Mesenchymal stem cell (in vitro differentiated cells and primary cell): ENCODE measurements at regions not wholly inside any gene's neighbourhood (a gene's known extent, or its start where the extent isn't known, plus 50 kb on each side); places are given as distances from the start of the nearest gene placed in this dataset.
A peak's percentile ranks its signal among the peaks of the same experiment; 100 is the strongest.

Experiments
- DNase-seq: peaks from one replicate; pipeline ENCODE4 v3.0.0-alpha.2; 2013
- H2AFZ ChIP-seq: one replicate; pipeline ENCODE4 v1.6.1; 2013; ENCODE audit warnings: low read depth, mild to moderate bottlenecking, control low read depth, inconsistent platforms, low read length, moderate library complexity
- H2AK5ac ChIP-seq: 2 replicates; pipeline ENCODE4 v1.6.1; 2013; ENCODE audit warnings: low read length, moderate library complexity, mild to moderate bottlenecking, inconsistent platforms; ENCODE audit not compliant: severe bottlenecking
- H2BK120ac ChIP-seq: one replicate; pipeline ENCODE4 v1.6.1; 2013; ENCODE audit warnings: low read depth, mild to moderate bottlenecking, inconsistent platforms, low read length, moderate library complexity
- H2BK12ac ChIP-seq, 2 experiments: one replicate each; pipeline ENCODE4 v1.6.1; 2013; ENCODE audit warnings: inconsistent platforms in 2 of 2, low read length in 2 of 2, mild to moderate bottlenecking in 2 of 2, moderate library complexity in 2 of 2, control low read depth in 1 of 2
- H2BK15ac ChIP-seq: one replicate; pipeline ENCODE4 v1.6.1; 2013; ENCODE audit warnings: mild to moderate bottlenecking, low read depth, inconsistent platforms; ENCODE audit not compliant: poor library complexity, severe bottlenecking
- H2BK5ac ChIP-seq: 2 replicates; pipeline ENCODE4 v1.6.1; 2013; ENCODE audit warnings: low read depth, mild to moderate bottlenecking, low read length, control low read depth, inconsistent platforms; ENCODE audit not compliant: poor library complexity, severe bottlenecking
- H3K14ac ChIP-seq, 2 experiments: one replicate each; pipeline ENCODE4 v1.6.1; 2013; ENCODE audit warnings: inconsistent platforms in 2 of 2, low read length in 2 of 2, control low read depth in 1 of 2, mild to moderate bottlenecking in 1 of 2, moderate library complexity in 1 of 2
- H3K18ac ChIP-seq, 2 experiments: one replicate each; pipeline ENCODE4 v1.6.1; 2013; ENCODE audit warnings: inconsistent platforms in 2 of 2, low read length in 2 of 2, control low read depth in 1 of 2, low read depth in 1 of 2, mild to moderate bottlenecking in 1 of 2
- H3K23ac ChIP-seq, 2 experiments: one replicate each; pipeline ENCODE4 v1.6.1; 2013; ENCODE audit warnings: inconsistent platforms in 2 of 2, low read length in 2 of 2, mild to moderate bottlenecking in 2 of 2, moderate library complexity in 2 of 2, control low read depth in 1 of 2
- H3K27ac ChIP-seq: 2 replicates; pipeline ENCODE4 v1.5.1; 2013; ENCODE audit warnings: mild to moderate bottlenecking, moderate library complexity, low read length, control low read depth, inconsistent platforms; ENCODE audit not compliant: poor library complexity, severe bottlenecking
- H3K27me3 ChIP-seq, 2 experiments: 2 replicates each; pipeline versions ENCODE4 v1.6.1 to v1.7.0; 2013; ENCODE audit warnings: low read length in 2 of 2, mild to moderate bottlenecking in 2 of 2, moderate library complexity in 2 of 2, control low read depth in 1 of 2, inconsistent platforms in 1 of 2; ENCODE audit not compliant: control insufficient read depth in 1 of 2, insufficient read depth in 1 of 2
- H3K36me3 ChIP-seq, 2 experiments: 2 replicates each; pipeline versions ENCODE4 v1.6.1 to v1.7.0; 2013; ENCODE audit warnings: low read length in 2 of 2, control low read depth in 1 of 2, inconsistent platforms in 1 of 2, low read depth in 1 of 2, mild to moderate bottlenecking in 1 of 2; ENCODE audit not compliant: insufficient read depth in 2 of 2, control insufficient read depth in 1 of 2
- H3K4ac ChIP-seq, 2 experiments: one replicate each; pipeline ENCODE4 v1.6.1; 2013; ENCODE audit warnings: inconsistent platforms in 2 of 2, low read length in 2 of 2, mild to moderate bottlenecking in 2 of 2, moderate library complexity in 2 of 2, control low read depth in 1 of 2, low read depth in 1 of 2
- H3K4me1 ChIP-seq: 2 replicates; pipeline ENCODE4 v1.6.1; 2013; ENCODE audit warnings: low read depth, low read length, control low read depth; ENCODE audit not compliant: control insufficient read depth, insufficient read depth
- H3K4me2 ChIP-seq: 2 replicates; pipeline ENCODE4 v1.6.1; 2013; ENCODE audit warnings: low read length, mild to moderate bottlenecking, inconsistent platforms; ENCODE audit not compliant: poor library complexity, severe bottlenecking
- H3K4me3 ChIP-seq, 2 experiments: 2 replicates each; pipeline versions ENCODE4 v1.5.1 to v1.7.0; 2013; ENCODE audit warnings: low read length in 2 of 2, mild to moderate bottlenecking in 2 of 2, control low read depth in 1 of 2, low read depth in 1 of 2; ENCODE audit not compliant: insufficient read depth in 1 of 2
- H3K79me1 ChIP-seq: replicated peaks from 2 replicates; pipeline ENCODE4 v1.6.1; 2013; ENCODE audit warnings: mild to moderate bottlenecking, control low read depth, low read length, inconsistent platforms; ENCODE audit not compliant: poor library complexity, severe bottlenecking
- H3K9ac ChIP-seq: 2 replicates; pipeline ENCODE4 v1.7.0; 2013; ENCODE audit warnings: mild to moderate bottlenecking, low read length, moderate library complexity
- H3K9me3 ChIP-seq: 2 replicates; pipeline ENCODE4 v1.7.0; 2013; ENCODE audit warnings: mild to moderate bottlenecking, low read length; ENCODE audit not compliant: control insufficient read depth
- H4K8ac ChIP-seq: one replicate; pipeline ENCODE4 v1.6.1; 2013; ENCODE audit warnings: inconsistent platforms, mild to moderate bottlenecking, low read length, moderate library complexity
- H4K91ac ChIP-seq: one replicate; pipeline ENCODE4 v1.6.1; 2013; ENCODE audit warnings: mild to moderate bottlenecking, low read length, inconsistent platforms
- WGBS: methylation state at CpG from one replicate; pipeline ENCODE4 v1.1.7; 2013; ENCODE audit warnings: mixed read lengths; 5-methylcytosine and 5-hydroxymethylcytosine counted together

DNA sequence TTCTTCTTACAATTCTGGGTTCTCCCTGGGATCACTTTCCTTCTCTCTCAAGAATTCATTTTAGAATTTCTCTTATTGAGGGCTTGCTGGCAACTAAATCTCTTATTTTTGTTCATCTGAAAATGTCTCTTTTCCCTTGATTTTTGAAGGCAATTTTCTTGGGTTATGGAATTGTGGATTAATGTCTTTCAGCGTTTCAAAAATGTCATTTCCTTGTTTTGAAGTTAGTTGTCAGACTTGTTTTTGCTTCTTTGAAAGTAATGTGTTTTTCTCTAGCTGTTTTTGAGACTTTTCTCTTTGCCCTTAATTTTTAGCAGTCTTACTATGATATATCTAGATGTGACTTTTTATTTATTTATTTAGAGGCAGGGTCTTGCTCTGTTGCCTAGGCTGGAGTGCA, 205.7 kb downstream of the CHIC2 start:
- no peak overlapping the region for H3K4me2 ChIP-seq
- no peak overlapping the region for H3K14ac ChIP-seq
- H3K9me3 ChIP-seq, result peaks cover 16% of the 10 kb centered on the region
- H2BK120ac ChIP-seq, result no peak overlapping the region
- H3K4me1 ChIP-seq, result peaks cover 4% of the 10 kb centered on the region
- H2BK12ac ChIP-seq, result no peak overlapping the region
- no peak overlapping the region for H2AK5ac ChIP-seq
- no peak overlapping the region for H2AFZ ChIP-seq
- H3K4me3 ChIP-seq, result no peak overlapping the region
- no peak overlapping the region for H2BK5ac ChIP-seq
- no peak for DNase-seq
- no peak overlapping the region for H4K91ac ChIP-seq
- no peak overlapping the region for H3K18ac ChIP-seq
- H3K9ac ChIP-seq, result no peak overlapping the region
- no peak overlapping the region for H3K23ac ChIP-seq
- no peaks in the 10 kb centered on the region for H3K79me1 ChIP-seq
- H3K4ac ChIP-seq, result no peak overlapping the region
- peak overlapping the region; percentile 23 for H2BK15ac ChIP-seq
- H3K36me3 ChIP-seq, result no peaks in the 10 kb centered on the region
- no peaks in the 10 kb centered on the region for H3K27me3 ChIP-seq
- no peak overlapping the region for H3K27ac ChIP-seq
- H4K8ac ChIP-seq, result no peak overlapping the region
- WGBS, result 90% methylated on average over 1 of the region's 1 CpG

- H4K8ac ChIP-seq, result no peak overlapping the region
- no peak overlapping the region for H3K18ac ChIP-seq
- peak overlapping the region in 1 of 2 experiments; percentile 43 for H3K4me3 ChIP-seq
- H2AFZ ChIP-seq, result no peak overlapping the region
- H2BK12ac ChIP-seq, result no peak overlapping the region
- H4K91ac ChIP-seq, result no peak overlapping the region
- no peak overlapping the region for H3K23ac ChIP-seq
- DNase-seq, result no peak
- peak overlapping the region; percentile 34 for H3K4me2 ChIP-seq
- H2BK120ac ChIP-seq, result no peak overlapping the region
- H3K27me3 ChIP-seq, result no peaks in the 10 kb centered on the region
- H3K27ac ChIP-seq, result peak overlapping the region; percentile 28
- H2BK15ac ChIP-seq, result no peak overlapping the region
- H3K9me3 ChIP-seq, result peaks cover 16% of the 10 kb centered on the region
- no peaks in the 10 kb centered on the region for H3K36me3 ChIP-seq
- H2BK5ac ChIP-seq, result no peak overlapping the region
- WGBS, result 86% methylated on average over 6 of the region's 6 CpGs
- H3K4ac ChIP-seq, result no peak overlapping the region
- H3K79me1 ChIP-seq, result no peaks in the 10 kb centered on the region
- peaks cover 4% of the 10 kb centered on the region for H3K4me1 ChIP-seq
- peak overlapping the region; percentile 65 for H2AK5ac ChIP-seq
- no peak overlapping the region for H3K14ac ChIP-seq
- H3K9ac ChIP-seq, result peak overlapping the region; percentile 80
Observed at GRCh38 chr4:53855581-53856250, 208.7 kb downstream of the CHIC2 start.

DNA sequence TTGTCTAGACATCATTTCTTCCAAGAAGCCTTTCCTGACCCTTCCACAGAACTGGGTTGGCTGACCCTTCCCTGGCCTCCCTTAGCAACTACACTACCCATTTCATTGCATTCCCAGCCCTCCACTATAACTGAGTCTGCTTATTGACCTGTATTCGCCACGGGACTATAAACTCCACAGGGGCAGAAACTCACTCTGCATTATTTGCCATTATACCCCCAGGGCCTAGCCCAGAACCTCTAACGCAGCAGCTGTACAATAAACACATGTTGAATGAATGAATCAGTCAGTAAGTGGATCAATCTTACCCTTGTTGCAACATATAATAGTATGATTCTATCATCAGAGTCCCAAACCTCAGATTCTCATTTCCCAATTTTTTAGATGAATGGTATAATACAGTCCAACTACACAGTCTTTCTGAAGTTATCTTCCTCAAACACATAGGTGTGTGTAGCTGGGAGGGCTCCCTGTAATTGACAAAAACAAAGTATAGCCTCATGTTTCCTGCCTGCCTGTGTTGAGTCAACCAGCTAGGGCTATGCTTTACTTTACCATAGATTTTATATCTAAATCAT, 209.3 kb downstream of the CHIC2 start:
- 90% methylated on average over 3 of the region's 3 CpGs for WGBS
- Histone ChIP-seq H3K4me1 (peaks cover 4% of the 10 kb centered on the region), H3K79me1 (no peaks in the 10 kb centered on the region), H3K36me3 (no peaks in the 10 kb centered on the region), H3K9me3 (peaks cover 15% of the 10 kb centered on the region), H3K14ac (no peak overlapping the region), H3K18ac (peak overlapping the region in 1 of 2 experiments; percentile 72), H3K27ac (no peak overlapping the region), H3K4me2 (no peak overlapping the region), H3K27me3 (no peaks in the 10 kb centered on the region), H2BK15ac (no peak overlapping the region), H4K91ac (no peak overlapping the region), H2BK5ac (no peak overlapping the region), H2AK5ac (peak overlapping the region; percentile 14), H3K9ac (peak overlapping the region; percentile 80), H4K8ac (peak overlapping the region; percentile 36), H3K4me3 (peak overlapping the region in 1 of 2 experiments; percentile 43), H2BK12ac (peak overlapping the region in 1 of 2 experiments; percentile 83), H3K23ac (no peak overlapping the region), H2AFZ (no peak overlapping the region), H3K4ac (no peak overlapping the region), H2BK120ac (no peak overlapping the region)
- DNase-seq, result peak; percentile 25

DNA sequence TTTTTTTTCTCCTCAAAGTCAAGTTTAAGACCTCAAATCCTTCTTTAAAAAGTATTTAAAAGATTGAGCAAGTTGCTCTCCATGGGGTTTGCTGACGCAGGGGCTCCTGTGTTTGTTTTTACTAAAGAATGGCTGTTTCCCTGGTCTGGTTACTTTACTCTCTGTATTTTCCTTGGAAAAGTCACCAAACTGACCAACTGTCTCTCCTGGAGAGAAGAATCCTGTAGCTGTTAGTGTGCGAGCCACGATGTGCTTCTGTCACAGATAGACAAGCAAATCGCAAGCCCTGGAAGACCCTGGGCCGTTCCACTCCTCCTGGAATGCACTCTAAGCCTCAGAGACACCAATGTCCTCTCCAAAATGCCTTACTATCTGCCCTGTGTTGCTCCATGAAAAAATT, 212.1 kb downstream of the CHIC2 start:
- Histone ChIP-seq H3K36me3 (no peaks in the 10 kb centered on the region), H2AFZ (no peak overlapping the region), H3K4ac (no peak overlapping the region), H3K18ac (peak overlapping the region in 1 of 2 experiments; percentile 54), H2AK5ac (no peak overlapping the region), H2BK120ac (no peak overlapping the region), H4K91ac (no peak overlapping the region), H3K23ac (no peak overlapping the region), H3K14ac (no peak overlapping the region), H3K27ac (no peak overlapping the region), H3K9me3 (no peaks in the 10 kb centered on the region), H3K9ac (peak overlapping the region; percentile 39), H3K27me3 (no peaks in the 10 kb centered on the region), H2BK12ac (peak overlapping the region in 1 of 2 experiments; percentile 29), H2BK15ac (no peak overlapping the region), H4K8ac (no peak overlapping the region), H3K79me1 (no peaks in the 10 kb centered on the region), H3K4me1 (peaks cover 4% of the 10 kb centered on the region), H3K4me2 (no peak overlapping the region), H3K4me3 (no peak overlapping the region), H2BK5ac (no peak overlapping the region)
- peak; percentile 59 for DNase-seq
- WGBS, result 58% methylated on average over 4 of the region's 5 CpGs
